Right lobe of liver (tissue), 6 donors: ENCODE measurements at regions not wholly inside any gene's neighbourhood (a gene's known extent, or its start where the extent isn't known, plus 50 kb on each side); places are given as distances from the start of the nearest gene placed in this dataset.

Experiments
- ATAC-seq, 4 donors: fragments of 200-7000 bp; cut with Tn5 transposase; one replicate each; pipeline ENCODE4 v1.9.1; 2020; ENCODE audit warnings: mild to moderate bottlenecking in 4 of 4, moderate library complexity in 4 of 4
- DNase-seq, 3 donors: peaks; one replicate each; pipeline ENCODE4 v3.0.0-alpha.2; 2020
- H3K27ac ChIP-seq, 3 donors: fragments of 200-600 bp; one replicate each; pipeline ENCODE4 v1.8.0; 2022
- H3K27me3 ChIP-seq, 2 donors: fragments of 200-600 bp; one replicate each; pipeline ENCODE4 v1.8.0; 2022
- H3K36me3 ChIP-seq, 4 donors: fragments of 200-600 bp; sonication (generic) in 1 of 4; one replicate each; pipeline versions ENCODE4 v1.5.1 to v1.8.0; 2017 to 2022; ENCODE audit warnings: control low read depth in 1 of 4
- H3K4me1 ChIP-seq, 4 donors: fragments of 200-600 bp; sonication (generic) in 1 of 4; one replicate each; pipeline versions ENCODE4 v1.5.1 to v1.8.0; 2017 to 2022; ENCODE audit warnings: control low read depth in 1 of 4
- H3K4me3 ChIP-seq, 3 donors: fragments of 200-600 bp; one replicate each; pipeline ENCODE4 v1.8.0; 2022
- H3K9me3 ChIP-seq, 4 donors: fragments of 200-600 bp; sonication (generic) in 1 of 4; one replicate each; pipeline versions ENCODE4 v1.5.1 to v1.8.0; 2017 to 2022; ENCODE audit warnings: control low read depth in 1 of 4
- POLR2A ChIP-seq: fragments of 450-650 bp; IDR thresholded peaks from one replicate; pipeline ENCODE4 v1.6.1; 2017; ENCODE audit warnings: antibody characterized with exemption, mild to moderate bottlenecking
- WGBS: methylation state at CpG from one replicate; pipeline ENCODE4 v1.1.6; 2018; ENCODE audit warnings: low coverage, low lambda C conversion rate; ENCODE audit not compliant: insufficient coverage; ENCODE audit errors: missing lambda C conversion rate; 5-methylcytosine and 5-hydroxymethylcytosine counted together
- intact Hi-C, 2 donors: fragments of 100-400 bp; cut with DNase I; formaldehyde crosslinking; loops; one replicate each; pipeline versions ENCODE4 v1.11.2 to v1.14.1; 2022
- TF ChIP-seq, protein P1 (sequence below), 4 donors: fragments of 200-600 bp in 3 of 4; fragments of 450-650 bp in 1 of 4; IDR thresholded peaks; one replicate each; pipeline versions ENCODE4 v1.5.1 to v1.8.0; 2016 to 2022; ENCODE audit warnings: antibody characterized with exemption in 4 of 4, mild to moderate bottlenecking in 2 of 4
- donor health status: DM: no; HTN: yes; CAD: no.
- donor health status: DM: no; HTN: no; CAD: no.
- donor health status: DM: no; HTN: no; CAD: no.
- donor health status: DM: no; HTN: yes; CAD: no.
- donor health status: DM: no; HTN: yes; CAD: no.

DNA sequence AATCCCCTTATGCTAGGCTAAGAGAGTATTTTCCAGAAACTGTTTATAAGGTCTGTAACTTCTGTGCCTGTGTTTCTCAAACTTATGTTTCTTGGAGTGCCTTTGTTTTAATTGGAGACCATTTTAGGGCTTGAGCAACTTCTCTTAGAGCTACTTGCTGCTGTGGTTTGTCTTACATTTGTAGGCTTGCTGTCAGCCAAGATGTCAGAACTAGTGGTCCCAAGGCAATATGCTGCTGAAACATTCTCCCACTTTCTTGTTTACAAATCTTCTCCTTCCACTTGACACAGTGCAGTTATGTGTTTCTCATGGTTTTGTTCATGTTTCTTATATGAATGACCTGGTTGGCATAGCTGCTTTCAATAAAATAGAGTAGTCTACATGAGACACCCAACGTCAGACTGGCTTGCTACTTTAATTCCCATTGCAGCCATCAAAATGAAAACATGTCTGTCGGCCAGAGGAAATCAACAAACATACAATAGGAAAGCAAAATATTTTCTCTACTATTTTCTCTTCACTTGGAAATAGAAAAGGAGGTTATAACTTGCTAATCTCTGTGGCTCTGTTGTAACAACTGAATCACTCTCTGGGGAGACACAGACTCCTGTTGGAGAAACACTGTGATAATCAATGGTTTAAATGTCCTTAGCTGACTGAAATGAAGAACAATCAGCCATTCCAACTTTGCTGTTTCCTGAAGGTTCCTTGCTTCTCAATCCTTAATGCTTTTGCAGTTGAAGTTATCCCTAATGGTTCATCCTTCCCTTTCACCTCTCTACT is 426.4 kb downstream of the PDGFC start:
- no peaks in the 10 kb centered on the region for H3K9me3 ChIP-seq
- TF ChIP-seq, protein P1, sequence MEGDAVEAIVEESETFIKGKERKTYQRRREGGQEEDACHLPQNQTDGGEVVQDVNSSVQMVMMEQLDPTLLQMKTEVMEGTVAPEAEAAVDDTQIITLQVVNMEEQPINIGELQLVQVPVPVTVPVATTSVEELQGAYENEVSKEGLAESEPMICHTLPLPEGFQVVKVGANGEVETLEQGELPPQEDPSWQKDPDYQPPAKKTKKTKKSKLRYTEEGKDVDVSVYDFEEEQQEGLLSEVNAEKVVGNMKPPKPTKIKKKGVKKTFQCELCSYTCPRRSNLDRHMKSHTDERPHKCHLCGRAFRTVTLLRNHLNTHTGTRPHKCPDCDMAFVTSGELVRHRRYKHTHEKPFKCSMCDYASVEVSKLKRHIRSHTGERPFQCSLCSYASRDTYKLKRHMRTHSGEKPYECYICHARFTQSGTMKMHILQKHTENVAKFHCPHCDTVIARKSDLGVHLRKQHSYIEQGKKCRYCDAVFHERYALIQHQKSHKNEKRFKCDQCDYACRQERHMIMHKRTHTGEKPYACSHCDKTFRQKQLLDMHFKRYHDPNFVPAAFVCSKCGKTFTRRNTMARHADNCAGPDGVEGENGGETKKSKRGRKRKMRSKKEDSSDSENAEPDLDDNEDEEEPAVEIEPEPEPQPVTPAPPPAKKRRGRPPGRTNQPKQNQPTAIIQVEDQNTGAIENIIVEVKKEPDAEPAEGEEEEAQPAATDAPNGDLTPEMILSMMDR (IDR thresholded peaks at IDR 0.05) = no peak
- no peak for TF ChIP-seq POLR2A
- no peak for ATAC-seq
- intact Hi-C loops = no loop called here
- no peak for DNase-seq
- H3K36me3 ChIP-seq = no peaks in the 10 kb centered on the region
- H3K4me3 ChIP-seq = no peak overlapping the region
- no peaks in the 10 kb centered on the region for H3K4me1 ChIP-seq
- no peak overlapping the region for H3K27ac ChIP-seq
- no peaks in the 10 kb centered on the region for H3K27me3 ChIP-seq
- WGBS = 48% methylated on average over 2 of the region's 2 CpGs

DNA sequence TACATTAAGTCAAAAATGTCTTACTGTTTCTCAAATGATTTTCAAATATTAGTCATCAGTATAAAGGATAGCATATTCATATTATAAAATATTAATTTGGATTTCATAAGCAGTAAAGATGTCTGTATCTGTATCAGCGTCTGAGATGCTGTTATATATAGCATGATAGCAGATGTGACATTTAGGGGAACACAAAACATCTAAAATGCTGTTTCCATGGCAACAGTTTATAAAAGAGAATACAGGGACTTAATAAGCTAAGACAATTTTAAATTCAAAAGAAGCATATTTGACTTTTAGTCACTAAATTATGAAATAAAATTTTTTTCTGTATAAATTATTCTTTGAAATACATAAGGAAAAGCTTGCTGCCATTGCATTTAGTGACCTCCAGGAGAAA is 432.2 kb downstream of the PDGFC start:
- 20% methylated on average over 1 of the region's 1 CpG for WGBS
- Histone ChIP-seq H3K4me3 (no peak overlapping the region), H3K36me3 (no peaks in the 10 kb centered on the region), H3K27me3 (no peaks in the 10 kb centered on the region), H3K4me1 (no peaks in the 10 kb centered on the region), H3K27ac (no peak overlapping the region), H3K9me3 (no peaks in the 10 kb centered on the region)
- ATAC-seq = no peak
- TF ChIP-seq POLR2A = no peak
- TF ChIP-seq, protein P1 (IDR thresholded peaks at IDR 0.05) = no peak
- DNase-seq = no peak
- intact Hi-C loops = no loop called here

DNA sequence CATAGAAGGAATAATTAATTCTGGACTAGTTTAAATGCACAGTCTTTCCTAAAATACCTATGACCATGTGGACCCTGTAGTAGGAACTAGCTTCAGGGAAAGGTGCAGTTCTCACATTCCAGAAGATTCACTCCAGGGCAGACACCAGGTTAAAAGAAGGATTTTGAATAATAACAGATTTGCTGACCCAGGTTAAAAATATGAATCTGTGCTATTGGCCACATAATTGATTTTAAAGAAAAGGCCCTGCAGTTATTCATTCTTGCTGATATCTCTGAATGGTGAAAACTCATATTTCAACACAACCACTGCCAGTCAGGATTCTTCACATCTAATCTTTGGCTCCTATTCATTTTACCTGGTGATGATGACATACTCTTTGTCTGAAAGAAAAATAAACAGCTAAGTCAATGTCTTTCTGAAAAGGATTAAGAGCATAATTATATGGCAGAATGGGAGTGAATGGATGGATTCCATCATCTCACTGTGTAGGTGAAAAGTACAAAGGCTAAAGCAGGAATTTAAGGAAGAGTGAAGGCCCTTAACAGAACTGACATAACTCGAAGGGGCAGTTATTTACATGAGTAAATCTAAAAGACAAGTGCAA is 432.8 kb downstream of the PDGFC start:
- no peaks in the 10 kb centered on the region for H3K4me1 ChIP-seq
- H3K36me3 ChIP-seq = no peaks in the 10 kb centered on the region
- intact Hi-C loops = no loop called here

DNA sequence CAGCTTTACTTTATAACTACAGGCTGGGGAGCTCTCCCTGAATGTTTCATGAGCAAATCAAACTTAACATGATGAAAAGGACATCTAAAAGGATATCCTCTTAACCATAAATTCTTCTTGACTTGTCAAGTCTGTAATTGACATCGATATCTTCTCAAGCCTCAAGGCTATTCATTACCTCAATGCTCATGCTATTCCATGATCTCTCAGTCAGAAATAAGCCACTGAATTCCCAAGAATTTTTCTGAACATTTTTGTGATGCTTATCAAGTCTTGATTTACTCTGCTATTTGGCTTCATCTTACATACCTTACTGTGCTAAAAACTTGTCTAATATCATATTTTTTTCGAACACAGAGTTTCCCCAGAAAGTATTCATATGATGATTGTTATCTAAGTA is 433.4 kb downstream of the PDGFC start:
- no peak overlapping the region for H3K27ac ChIP-seq
- intact Hi-C loops = no loop called here
- no peaks in the 10 kb centered on the region for H3K4me1 ChIP-seq
- TF ChIP-seq, protein P1 (IDR thresholded peaks at IDR 0.05) = no peak
- TF ChIP-seq POLR2A = no peak
- no peak overlapping the region for H3K4me3 ChIP-seq
- 48% methylated on average over 2 of the region's 2 CpGs for WGBS
- DNase-seq (no peak), ATAC-seq (no peak)
- H3K27me3 ChIP-seq = no peaks in the 10 kb centered on the region
- H3K9me3 ChIP-seq = no peaks in the 10 kb centered on the region
- H3K36me3 ChIP-seq = no peaks in the 10 kb centered on the region

More for the DNA sequence above, 432.8 kb downstream of the PDGFC start:
- Histone ChIP-seq H3K4me3 (no peak overlapping the region), H3K27me3 (no peaks in the 10 kb centered on the region), H3K27ac (no peak overlapping the region), H3K9me3 (no peaks in the 10 kb centered on the region)
- TF ChIP-seq POLR2A = no peak
- TF ChIP-seq, protein P1 (IDR thresholded peaks at IDR 0.05) = no peak
- 31% methylated on average over 1 of the region's 1 CpG for WGBS
- ATAC-seq = no peak
- DNase-seq = no peak
